ENCODE measurements at regions not wholly inside any gene's neighbourhood (a gene's known extent, or its start where the extent isn't known, plus 50 kb on each side); places are given as distances from the start of the nearest gene placed in this dataset.

- no peaks in the 10 kb centered on the region for H3K9me3 ChIP-seq (ENCODE audit: insufficient read depth, low read depth, low read length)
- Mint-ChIP-seq H3K27me3 (ENCODE audit: low read depth, unreplicated experiment) (no peaks in the 10 kb centered on the region), H3K9me3 (ENCODE audit: unreplicated experiment) (no peaks in the 10 kb centered on the region), H3K4me3 (ENCODE audit: unreplicated experiment) (no peak overlapping the region), H3K4me1 (ENCODE audit: low read depth, unreplicated experiment) (peaks cover 42% of the 10 kb centered on the region), H3K36me3 (ENCODE audit: low read depth, unreplicated experiment) (peaks cover 8% of the 10 kb centered on the region), H3K27ac (ENCODE audit: unreplicated experiment) (no peak overlapping the region)
- TF ChIP-seq, protein P1, sequence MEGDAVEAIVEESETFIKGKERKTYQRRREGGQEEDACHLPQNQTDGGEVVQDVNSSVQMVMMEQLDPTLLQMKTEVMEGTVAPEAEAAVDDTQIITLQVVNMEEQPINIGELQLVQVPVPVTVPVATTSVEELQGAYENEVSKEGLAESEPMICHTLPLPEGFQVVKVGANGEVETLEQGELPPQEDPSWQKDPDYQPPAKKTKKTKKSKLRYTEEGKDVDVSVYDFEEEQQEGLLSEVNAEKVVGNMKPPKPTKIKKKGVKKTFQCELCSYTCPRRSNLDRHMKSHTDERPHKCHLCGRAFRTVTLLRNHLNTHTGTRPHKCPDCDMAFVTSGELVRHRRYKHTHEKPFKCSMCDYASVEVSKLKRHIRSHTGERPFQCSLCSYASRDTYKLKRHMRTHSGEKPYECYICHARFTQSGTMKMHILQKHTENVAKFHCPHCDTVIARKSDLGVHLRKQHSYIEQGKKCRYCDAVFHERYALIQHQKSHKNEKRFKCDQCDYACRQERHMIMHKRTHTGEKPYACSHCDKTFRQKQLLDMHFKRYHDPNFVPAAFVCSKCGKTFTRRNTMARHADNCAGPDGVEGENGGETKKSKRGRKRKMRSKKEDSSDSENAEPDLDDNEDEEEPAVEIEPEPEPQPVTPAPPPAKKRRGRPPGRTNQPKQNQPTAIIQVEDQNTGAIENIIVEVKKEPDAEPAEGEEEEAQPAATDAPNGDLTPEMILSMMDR (IDR thresholded peaks at IDR 0.05; ENCODE audit: insufficient read depth, low read depth, low read length): no peak
- TF ChIP-seq EZH2 (IDR thresholded peaks at IDR 0.05; ENCODE audit: insufficient read depth, low read length): no peak
- H3K27me3 ChIP-seq (ENCODE audit: insufficient read depth, low read length): no peaks in the 10 kb centered on the region
- DNase-seq (ENCODE audit: low read depth) (no peak), FAIRE-seq (no peak)
- H4K20me1 ChIP-seq (ENCODE audit: insufficient read depth, low read length): peaks cover 85% of the 10 kb centered on the region
- H2AFZ ChIP-seq (ENCODE audit: low read depth, low read length): no peak overlapping the region
- peaks cover 27% of the 10 kb centered on the region for H3K4me1 ChIP-seq (ENCODE audit: insufficient read depth, low read length)
- H3K9ac ChIP-seq (ENCODE audit: low read length): no peak overlapping the region
- no peak overlapping the region for H3K4me3 ChIP-seq (ENCODE audit: insufficient read depth, low read depth, low read length)
- H3K36me3 ChIP-seq (ENCODE audit: insufficient read depth, low read length): no peaks in the 10 kb centered on the region
- no peak overlapping the region for H3K27ac ChIP-seq (ENCODE audit: low read depth, low read length)
- no peak overlapping the region for H3K4me2 ChIP-seq (ENCODE audit: low read length)
- peaks cover 82% of the 10 kb centered on the region for H3K79me2 ChIP-seq (ENCODE audit: insufficient read depth, low read length)
Measured at GRCh38 chr2:120871016-120871635, 135.5 kb downstream of the GLI2 start.

DNA sequence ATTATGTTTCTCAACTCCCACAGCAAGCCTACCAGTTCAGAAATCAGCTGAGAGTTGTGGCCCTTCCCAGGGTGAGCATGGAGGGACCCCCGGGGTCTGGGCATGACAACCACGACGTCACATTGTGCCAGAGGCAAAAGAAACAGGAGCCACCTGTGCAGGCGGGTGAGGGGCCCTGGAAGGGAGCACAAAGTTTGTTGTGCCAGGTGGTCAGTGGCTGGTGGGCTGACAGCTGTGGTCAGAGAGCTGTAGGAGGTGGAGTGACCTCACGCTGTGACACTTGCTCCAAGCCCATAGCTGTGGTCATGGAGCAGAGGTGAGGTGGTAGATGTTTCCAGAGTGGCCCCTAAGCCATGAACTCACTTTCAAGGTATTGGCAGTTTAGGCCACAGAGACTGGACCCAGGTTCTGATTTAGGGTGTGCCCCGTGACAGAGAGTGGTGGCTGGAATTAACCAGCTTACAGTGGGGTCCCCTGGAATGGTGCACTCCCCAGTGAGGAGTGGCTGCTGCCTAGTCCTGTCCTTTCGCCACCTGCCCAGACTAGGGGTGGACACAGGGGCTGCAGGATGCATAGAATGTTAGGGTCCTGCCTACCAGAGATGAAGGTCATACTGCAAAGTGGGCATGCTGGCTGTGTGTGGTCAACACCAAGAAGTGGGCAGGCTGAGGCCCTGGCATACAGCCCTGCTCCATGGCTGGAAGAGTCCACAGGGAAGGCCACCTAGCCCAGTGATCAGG is 136.4 kb downstream of the GLI2 start:
- Histone ChIP-seq H3K4me3 (ENCODE audit: insufficient read depth, low read depth, low read length) (no peak overlapping the region), H3K9ac (ENCODE audit: low read length) (no peak overlapping the region), H3K79me2 (ENCODE audit: insufficient read depth, low read length) (peaks cover 83% of the 10 kb centered on the region), H3K27me3 (ENCODE audit: insufficient read depth, low read length) (no peaks in the 10 kb centered on the region), H4K20me1 (ENCODE audit: insufficient read depth, low read length) (peaks cover 88% of the 10 kb centered on the region), H3K27ac (ENCODE audit: low read depth, low read length) (no peak overlapping the region), H3K36me3 (ENCODE audit: insufficient read depth, low read length) (no peaks in the 10 kb centered on the region), H3K9me3 (ENCODE audit: insufficient read depth, low read depth, low read length) (no peaks in the 10 kb centered on the region), H2AFZ (ENCODE audit: low read depth, low read length) (no peak overlapping the region), H3K4me1 (ENCODE audit: insufficient read depth, low read length) (peaks cover 18% of the 10 kb centered on the region), H3K4me2 (ENCODE audit: low read length) (no peak overlapping the region)
- no peaks in the 10 kb centered on the region for H3K27me3 Mint-ChIP-seq (ENCODE audit: low read depth, unreplicated experiment)
- peaks cover 8% of the 10 kb centered on the region for H3K36me3 Mint-ChIP-seq (ENCODE audit: low read depth, unreplicated experiment)
- H3K27ac Mint-ChIP-seq (ENCODE audit: unreplicated experiment): no peak overlapping the region
- no peak for TF ChIP-seq EZH2 (IDR thresholded peaks at IDR 0.05; ENCODE audit: insufficient read depth, low read length)
- TF ChIP-seq, protein P1 (IDR thresholded peaks at IDR 0.05; ENCODE audit: insufficient read depth, low read depth, low read length): no peak
- H3K9me3 Mint-ChIP-seq (ENCODE audit: unreplicated experiment): no peaks in the 10 kb centered on the region
- H3K4me3 Mint-ChIP-seq (ENCODE audit: unreplicated experiment): peak overlapping the region; percentile 50
- peaks cover 43% of the 10 kb centered on the region for H3K4me1 Mint-ChIP-seq (ENCODE audit: low read depth, unreplicated experiment)
- FAIRE-seq (no peak), DNase-seq (ENCODE audit: low read depth) (no peak)
